AG09309 (cell line): ENCODE measurements at regions not wholly inside any gene's neighbourhood (a gene's known extent, or its start where the extent isn't known, plus 50 kb on each side); places are given as distances from the start of the nearest gene placed in this dataset.

Source experiments
- DNase-seq: peaks from one replicate; pipeline ENCODE4 v3.0.0-alpha.2; 2010; ENCODE audit warnings: low read depth
- H3K4me3 ChIP-seq: 2 replicates; pipeline ENCODE4 v1.5.1; 2011; ENCODE audit warnings: mild to moderate bottlenecking, low read depth, low read length, moderate library complexity; ENCODE audit not compliant: control insufficient read depth
- CTCF ChIP-seq: IDR thresholded peaks from 2 replicates; pipeline ENCODE4 v1.5.1; 2011; ENCODE audit warnings: mild to moderate bottlenecking, low read depth, low read length, inconsistent platforms; ENCODE audit not compliant: insufficient read depth, control insufficient read depth; ENCODE audit errors: missing control alignments

GRCh38 chr2:220619525-220620220 is 952.4 kb downstream of the EPHA4 start:
- TF ChIP-seq CTCF, result no peak
- no peak overlapping the region for H3K4me3 ChIP-seq
- DNase-seq, result no peak

- H3K4me3 ChIP-seq, result no peak overlapping the region
- no peak for DNase-seq
- TF ChIP-seq CTCF, result no peak
Observed at GRCh38 chr2:220626603-220627002, 945.5 kb downstream of the EPHA4 start.

- no peak overlapping the region for H3K4me3 ChIP-seq
- DNase-seq, result peak; percentile 5
- no peak for TF ChIP-seq CTCF
Observed at GRCh38 chr2:220628252-220628651, 943.9 kb downstream of the EPHA4 start.

GRCh38 chr2:220641137-220641536 is 931.0 kb downstream of the EPHA4 start:
- no peak overlapping the region for H3K4me3 ChIP-seq
- DNase-seq, result no peak
- TF ChIP-seq CTCF, result no peak

- no peak for DNase-seq
- no peak overlapping the region for H3K4me3 ChIP-seq
- TF ChIP-seq CTCF, result no peak
Observed at GRCh38 chr2:220646424-220646823, 925.7 kb downstream of the EPHA4 start.

DNA sequence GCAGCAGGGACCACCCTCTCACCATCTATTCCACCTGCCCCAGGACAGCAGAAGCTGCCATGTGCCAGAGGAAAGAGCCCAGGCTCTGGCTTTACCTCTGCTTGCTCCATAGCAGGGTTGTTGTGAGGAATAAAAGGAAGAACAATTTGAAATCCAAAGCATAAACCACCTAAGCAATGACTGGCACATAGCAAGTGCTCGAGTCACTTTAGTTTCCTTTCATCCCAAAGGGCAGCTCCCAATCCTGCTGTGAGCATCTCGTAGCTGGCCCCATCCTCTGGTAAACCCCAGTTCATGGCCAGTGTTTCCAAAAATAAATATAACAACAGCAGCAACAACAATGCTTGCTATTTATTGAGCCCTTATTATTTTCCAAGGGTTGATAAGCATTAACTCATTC is 923.5 kb downstream of the EPHA4 start:
- TF ChIP-seq CTCF, result no peak
- DNase-seq, result no peak

More for the DNA sequence above, 923.5 kb downstream of the EPHA4 start:
- no peak overlapping the region for H3K4me3 ChIP-seq
